ENCODE measurements at regions not wholly inside any gene's neighbourhood (a gene's known extent, or its start where the extent isn't known, plus 50 kb on each side); places are given as distances from the start of the nearest gene placed in this dataset.

DNA sequence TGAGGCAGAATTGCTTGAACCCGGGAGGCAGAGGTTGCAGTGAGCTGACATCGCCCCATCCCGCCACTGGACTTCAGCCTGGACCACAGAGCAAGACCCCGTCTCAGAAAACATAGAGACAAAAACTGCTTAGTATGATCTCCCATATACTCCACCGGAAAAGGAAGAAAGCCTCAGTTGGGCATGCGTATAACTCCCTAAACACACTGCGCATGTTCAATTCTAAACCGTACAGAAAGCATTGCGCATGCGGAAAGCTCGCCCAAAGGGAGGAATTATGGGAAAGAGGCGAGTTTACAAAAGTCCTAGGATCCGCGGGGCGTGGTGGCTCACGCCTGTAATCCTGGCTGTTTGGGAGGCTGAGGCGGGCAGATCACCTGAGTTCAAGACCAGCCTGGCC, 312.7 kb upstream of the ERCC4 start:
- Histone ChIP-seq H2AFZ (ENCODE audit: control insufficient read depth, low read depth, low read length) (no peak overlapping the region), H3K9ac (ENCODE audit: control insufficient read depth, insufficient read depth, low read length) (no peak overlapping the region), H3K4me1 (ENCODE audit: control insufficient read depth, insufficient read depth, low read length) (no peaks in the 10 kb centered on the region), H3K27ac (ENCODE audit: control insufficient read depth, insufficient read depth) (no peak overlapping the region), H3K27me3 (replicated peaks in 1 of 2; ENCODE audit: control insufficient read depth in 2 of 2, insufficient read depth in 2 of 2, low read length in 1 of 2) (no peaks in the 10 kb centered on the region), H3K9me3 (replicated peaks; ENCODE audit: control insufficient read depth, insufficient read depth, low read length) (no peaks in the 10 kb centered on the region; the same call in 2 of the 3 replicates), H3K36me3 (ENCODE audit: control insufficient read depth in 2 of 2, insufficient read depth in 2 of 2, low read length in 1 of 2) (no peaks in the 10 kb centered on the region), H3K4me3 (no peak overlapping the region), H4K20me1 (ENCODE audit: control insufficient read depth, insufficient read depth) (no peaks in the 10 kb centered on the region), H3K79me2 (ENCODE audit: control insufficient read depth, insufficient read depth, low read length) (no peaks in the 10 kb centered on the region), H3K4me2 (ENCODE audit: control insufficient read depth, insufficient read depth) (no peak overlapping the region)
- no peak for DNase-seq (ENCODE audit: low read depth, low spot score)
- 79% methylated on average over 17 of the region's 17 CpGs for WGBS (ENCODE audit: insufficient coverage, insufficient replicate concordance, low lambda C conversion rate, missing lambda C conversion rate)
- no peak for TF ChIP-seq PAX8 (IDR thresholded peaks at IDR 0.05)
- TF ChIP-seq EZH2 (IDR thresholded peaks at IDR 0.05; ENCODE audit: borderline replicate concordance, control insufficient read depth, low read depth, low read length): no peak
- no peak for TF ChIP-seq RUNX3 (IDR thresholded peaks at IDR 0.05; ENCODE audit: low read length)
- TF ChIP-seq CHD4 (IDR thresholded peaks at IDR 0.05): no peak
- no peak for TF ChIP-seq EED (IDR thresholded peaks at IDR 0.05; ENCODE audit: low read depth)
- no peak for TF ChIP-seq EP300 (IDR thresholded peaks at IDR 0.05; ENCODE audit: borderline replicate concordance in 1 of 2, control insufficient read depth in 1 of 2, low read depth in 2 of 2, low read length in 2 of 2)
- no peak for TF ChIP-seq TCF7 (IDR thresholded peaks at IDR 0.05; ENCODE audit: borderline replicate concordance)
- no peak for TF ChIP-seq NFIC (IDR thresholded peaks at IDR 0.05; ENCODE audit: low read depth, low read length)
- TF ChIP-seq, protein P1, sequence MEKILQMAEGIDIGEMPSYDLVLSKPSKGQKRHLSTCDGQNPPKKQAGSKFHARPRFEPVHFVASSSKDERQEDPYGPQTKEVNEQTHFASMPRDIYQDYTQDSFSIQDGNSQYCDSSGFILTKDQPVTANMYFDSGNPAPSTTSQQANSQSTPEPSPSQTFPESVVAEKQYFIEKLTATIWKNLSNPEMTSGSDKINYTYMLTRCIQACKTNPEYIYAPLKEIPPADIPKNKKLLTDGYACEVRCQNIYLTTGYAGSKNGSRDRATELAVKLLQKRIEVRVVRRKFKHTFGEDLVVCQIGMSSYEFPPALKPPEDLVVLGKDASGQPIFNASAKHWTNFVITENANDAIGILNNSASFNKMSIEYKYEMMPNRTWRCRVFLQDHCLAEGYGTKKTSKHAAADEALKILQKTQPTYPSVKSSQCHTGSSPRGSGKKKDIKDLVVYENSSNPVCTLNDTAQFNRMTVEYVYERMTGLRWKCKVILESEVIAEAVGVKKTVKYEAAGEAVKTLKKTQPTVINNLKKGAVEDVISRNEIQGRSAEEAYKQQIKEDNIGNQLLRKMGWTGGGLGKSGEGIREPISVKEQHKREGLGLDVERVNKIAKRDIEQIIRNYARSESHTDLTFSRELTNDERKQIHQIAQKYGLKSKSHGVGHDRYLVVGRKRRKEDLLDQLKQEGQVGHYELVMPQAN (conservative IDR thresholded peaks at IDR 0.05): no peak
- TF ChIP-seq CHD2 (IDR thresholded peaks at IDR 0.05; ENCODE audit: borderline replicate concordance, low read depth, low read length): no peak
- TF ChIP-seq, protein P2, sequence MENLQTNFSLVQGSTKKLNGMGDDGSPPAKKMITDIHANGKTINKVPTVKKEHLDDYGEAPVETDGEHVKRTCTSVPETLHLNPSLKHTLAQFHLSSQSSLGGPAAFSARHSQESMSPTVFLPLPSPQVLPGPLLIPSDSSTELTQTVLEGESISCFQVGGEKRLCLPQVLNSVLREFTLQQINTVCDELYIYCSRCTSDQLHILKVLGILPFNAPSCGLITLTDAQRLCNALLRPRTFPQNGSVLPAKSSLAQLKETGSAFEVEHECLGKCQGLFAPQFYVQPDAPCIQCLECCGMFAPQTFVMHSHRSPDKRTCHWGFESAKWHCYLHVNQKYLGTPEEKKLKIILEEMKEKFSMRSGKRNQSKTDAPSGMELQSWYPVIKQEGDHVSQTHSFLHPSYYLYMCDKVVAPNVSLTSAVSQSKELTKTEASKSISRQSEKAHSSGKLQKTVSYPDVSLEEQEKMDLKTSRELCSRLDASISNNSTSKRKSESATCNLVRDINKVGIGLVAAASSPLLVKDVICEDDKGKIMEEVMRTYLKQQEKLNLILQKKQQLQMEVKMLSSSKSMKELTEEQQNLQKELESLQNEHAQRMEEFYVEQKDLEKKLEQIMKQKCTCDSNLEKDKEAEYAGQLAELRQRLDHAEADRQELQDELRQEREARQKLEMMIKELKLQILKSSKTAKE (IDR thresholded peaks at IDR 0.05; ENCODE audit: low read depth, poor library complexity, severe bottlenecking): no peak
- TF ChIP-seq, protein P3, sequence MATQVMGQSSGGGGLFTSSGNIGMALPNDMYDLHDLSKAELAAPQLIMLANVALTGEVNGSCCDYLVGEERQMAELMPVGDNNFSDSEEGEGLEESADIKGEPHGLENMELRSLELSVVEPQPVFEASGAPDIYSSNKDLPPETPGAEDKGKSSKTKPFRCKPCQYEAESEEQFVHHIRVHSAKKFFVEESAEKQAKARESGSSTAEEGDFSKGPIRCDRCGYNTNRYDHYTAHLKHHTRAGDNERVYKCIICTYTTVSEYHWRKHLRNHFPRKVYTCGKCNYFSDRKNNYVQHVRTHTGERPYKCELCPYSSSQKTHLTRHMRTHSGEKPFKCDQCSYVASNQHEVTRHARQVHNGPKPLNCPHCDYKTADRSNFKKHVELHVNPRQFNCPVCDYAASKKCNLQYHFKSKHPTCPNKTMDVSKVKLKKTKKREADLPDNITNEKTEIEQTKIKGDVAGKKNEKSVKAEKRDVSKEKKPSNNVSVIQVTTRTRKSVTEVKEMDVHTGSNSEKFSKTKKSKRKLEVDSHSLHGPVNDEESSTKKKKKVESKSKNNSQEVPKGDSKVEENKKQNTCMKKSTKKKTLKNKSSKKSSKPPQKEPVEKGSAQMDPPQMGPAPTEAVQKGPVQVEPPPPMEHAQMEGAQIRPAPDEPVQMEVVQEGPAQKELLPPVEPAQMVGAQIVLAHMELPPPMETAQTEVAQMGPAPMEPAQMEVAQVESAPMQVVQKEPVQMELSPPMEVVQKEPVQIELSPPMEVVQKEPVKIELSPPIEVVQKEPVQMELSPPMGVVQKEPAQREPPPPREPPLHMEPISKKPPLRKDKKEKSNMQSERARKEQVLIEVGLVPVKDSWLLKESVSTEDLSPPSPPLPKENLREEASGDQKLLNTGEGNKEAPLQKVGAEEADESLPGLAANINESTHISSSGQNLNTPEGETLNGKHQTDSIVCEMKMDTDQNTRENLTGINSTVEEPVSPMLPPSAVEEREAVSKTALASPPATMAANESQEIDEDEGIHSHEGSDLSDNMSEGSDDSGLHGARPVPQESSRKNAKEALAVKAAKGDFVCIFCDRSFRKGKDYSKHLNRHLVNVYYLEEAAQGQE (IDR thresholded peaks at IDR 0.05; ENCODE audit: low read depth, low read length): no peak
- POLR2A ChIA-PET: no interaction called here
- FAIRE-seq: no peak
- in situ Hi-C loops (cut with MboI): no loop called here
- CTCF ChIA-PET: no interaction called here
- RAD21 ChIA-PET (ENCODE audit: unreplicated experiment): no interaction called here
- BruUV-seq (replicated peaks): no TSS peak
- SMC1A ChIA-PET (ENCODE audit: uncharacterized antibody, unreplicated experiment): no interaction called here
- no peak for ATAC-seq
- intact Hi-C loops (cut with micrococcal nuclease; ENCODE audit: unreplicated experiment): no loop called here
